Neural crest cell (in vitro differentiated cells): ENCODE measurements at regions not wholly inside any gene's neighbourhood (a gene's known extent, or its start where the extent isn't known, plus 50 kb on each side); places are given as distances from the start of the nearest gene placed in this dataset.

Source experiments
- DNase-seq: peaks from one replicate; pipeline ENCODE4 v3.0.0; 2021; ENCODE audit warnings: low read depth, mixed read lengths, low spot score
- H3K27ac Mint-ChIP-seq: one replicate; pipeline ENCODE4 v1.8.0; 2021; ENCODE audit warnings: mild to moderate bottlenecking, mixed read lengths; ENCODE audit not compliant: unreplicated experiment
- H3K27me3 Mint-ChIP-seq: 2 replicates; pipeline ENCODE4 v1.8.0; 2021; ENCODE audit warnings: low read depth, mild to moderate bottlenecking, mixed read lengths
- H3K36me3 Mint-ChIP-seq: 2 replicates; pipeline ENCODE4 v1.8.0; 2021; ENCODE audit warnings: low read depth, mild to moderate bottlenecking, mixed read lengths
- H3K4me1 Mint-ChIP-seq: 2 replicates; pipeline ENCODE4 v1.8.0; 2021; ENCODE audit warnings: mixed read lengths
- H3K4me3 Mint-ChIP-seq: one replicate; pipeline ENCODE4 v1.8.0; 2021; ENCODE audit warnings: mild to moderate bottlenecking, mixed read lengths
- H3K9me3 Mint-ChIP-seq: 2 replicates; pipeline ENCODE4 v1.8.0; 2021; ENCODE audit warnings: mixed read lengths
- CTCF ChIP-seq: fragments of 200-600 bp; sonication (generic); conservative IDR thresholded peaks from 2 replicates; pipeline ENCODE4 v1.5.0; 2021; ENCODE audit warnings: antibody characterized with exemption, mild to moderate bottlenecking

- TF ChIP-seq CTCF = no peak
- H3K27me3 Mint-ChIP-seq = no peaks in the 10 kb centered on the region
- H3K4me3 Mint-ChIP-seq = no peak overlapping the region
- no peak overlapping the region for H3K27ac Mint-ChIP-seq
- peaks cover 8% of the 10 kb centered on the region for H3K4me1 Mint-ChIP-seq
- H3K9me3 Mint-ChIP-seq = peaks cover 3% of the 10 kb centered on the region
- H3K36me3 Mint-ChIP-seq = no peaks in the 10 kb centered on the region
- no peak for DNase-seq
These were observed 403.3 kb upstream of the EPHA7 start for GRCh38 chr6:93822434-93823265.

- Mint-ChIP-seq H3K27me3 (no peaks in the 10 kb centered on the region), H3K36me3 (no peaks in the 10 kb centered on the region), H3K27ac (no peak overlapping the region), H3K4me1 (peaks cover 8% of the 10 kb centered on the region), H3K9me3 (peaks cover 3% of the 10 kb centered on the region), H3K4me3 (no peak overlapping the region)
- TF ChIP-seq CTCF = no peak
- no peak for DNase-seq
These were observed 402.6 kb upstream of the EPHA7 start for GRCh38 chr6:93821953-93822352.

- Mint-ChIP-seq H3K4me1 (peaks cover 8% of the 10 kb centered on the region), H3K4me3 (no peak overlapping the region), H3K36me3 (no peaks in the 10 kb centered on the region), H3K27ac (no peak overlapping the region), H3K27me3 (no peaks in the 10 kb centered on the region), H3K9me3 (peaks cover 3% of the 10 kb centered on the region)
- no peak for TF ChIP-seq CTCF
- DNase-seq = no peak
These were observed 401.2 kb upstream of the EPHA7 start for GRCh38 chr6:93820465-93821082.

GRCh38 chr6:93819189-93819588, 399.8 kb upstream of the EPHA7 start:
- Mint-ChIP-seq H3K4me1 (peaks cover 8% of the 10 kb centered on the region), H3K27ac (peak overlapping the region; percentile 36), H3K27me3 (no peaks in the 10 kb centered on the region), H3K9me3 (peaks cover 3% of the 10 kb centered on the region), H3K4me3 (no peak overlapping the region), H3K36me3 (no peaks in the 10 kb centered on the region)
- DNase-seq = no peak
- TF ChIP-seq CTCF = no peak

GRCh38 chr6:93817937-93818336, 398.6 kb upstream of the EPHA7 start:
- no peak for DNase-seq
- Mint-ChIP-seq H3K27ac (no peak overlapping the region), H3K27me3 (no peaks in the 10 kb centered on the region), H3K4me3 (no peak overlapping the region), H3K36me3 (peaks cover 2% of the 10 kb centered on the region), H3K9me3 (peaks cover 4% of the 10 kb centered on the region), H3K4me1 (peaks cover 8% of the 10 kb centered on the region)
- no peak for TF ChIP-seq CTCF
